ENCODE measurements at regions not wholly inside any gene's neighbourhood (a gene's known extent, or its start where the extent isn't known, plus 50 kb on each side); places are given as distances from the start of the nearest gene placed in this dataset.
A peak's percentile ranks its signal among the peaks of the same experiment; 100 is the strongest.

DNA sequence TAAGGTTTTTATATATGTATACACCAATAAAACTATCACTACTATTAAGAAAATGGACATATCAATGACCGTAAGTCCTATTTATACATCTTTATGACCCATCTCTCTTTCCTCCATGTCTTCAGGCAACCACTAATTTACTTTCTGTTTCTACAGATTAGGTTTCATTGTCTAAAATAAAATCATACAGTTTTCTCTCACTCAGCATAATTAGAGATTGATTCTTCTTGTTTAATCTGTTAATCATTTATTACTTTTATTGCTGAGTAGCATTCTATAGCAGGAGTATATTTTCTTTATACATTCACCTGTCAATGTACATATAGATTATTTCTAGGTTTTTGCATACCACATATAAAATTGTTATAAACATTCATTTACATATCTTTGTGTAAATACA is 388.0 kb downstream of the RFPL4B start:
- DNase-seq, result no peak

DNA sequence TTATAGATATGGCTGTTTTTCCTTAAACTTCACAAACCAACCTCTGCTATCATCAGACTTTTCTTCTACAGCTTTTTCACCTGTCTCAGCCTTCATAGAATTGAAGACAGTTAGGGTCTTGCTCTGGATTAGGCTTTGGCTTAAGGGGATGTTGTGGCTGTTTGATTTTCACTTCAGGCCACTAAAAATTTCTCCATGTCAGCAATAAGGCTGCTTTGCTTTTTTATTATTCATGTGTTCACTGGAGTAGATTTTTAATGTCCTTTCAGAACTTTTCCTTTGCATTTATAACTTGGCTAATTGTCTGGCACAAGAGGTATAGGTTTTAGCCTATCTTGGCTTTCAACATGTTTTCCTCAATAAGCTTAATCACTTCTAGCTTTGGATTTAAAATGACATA is 392.6 kb downstream of the RFPL4B start:
- no peak for DNase-seq

DNA sequence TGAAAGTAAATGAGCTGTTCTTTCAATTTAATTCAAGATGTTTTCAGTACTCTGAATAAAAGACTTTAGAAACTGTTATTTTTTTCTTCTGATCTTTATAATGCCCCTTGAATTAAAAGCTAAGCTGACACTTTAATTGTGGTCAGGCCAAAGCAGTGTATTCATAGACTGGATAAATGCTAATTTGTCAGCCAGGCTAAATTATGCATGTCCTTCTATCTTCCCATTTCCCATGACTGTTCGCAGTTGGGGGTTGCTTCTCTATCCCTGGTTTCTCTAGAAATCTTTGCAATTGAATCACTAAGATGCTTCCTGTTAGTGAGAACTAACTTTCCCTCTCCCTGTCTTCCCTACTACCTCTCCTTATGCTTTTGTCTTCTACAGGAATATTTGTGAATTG is 396.2 kb downstream of the RFPL4B start:
- no peak for DNase-seq

DNA sequence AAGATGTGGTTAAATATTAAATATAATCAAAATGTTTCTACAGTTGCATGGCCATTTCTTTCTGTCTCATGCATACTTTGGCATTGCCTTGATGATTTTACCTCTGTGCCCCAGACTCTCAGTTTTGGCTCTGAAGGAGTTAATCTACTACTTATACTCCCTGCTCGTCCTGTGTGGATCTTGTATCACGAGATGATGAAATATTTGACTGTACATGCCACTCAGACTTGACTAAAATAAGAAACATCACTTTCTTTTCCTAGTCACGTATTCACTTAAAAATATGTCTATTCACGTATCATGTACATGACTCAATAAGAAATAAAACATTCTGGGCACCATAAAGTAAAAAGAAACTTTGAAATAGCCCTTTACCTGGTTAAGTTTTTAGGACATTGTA is 397.7 kb downstream of the RFPL4B start:
- DNase-seq, result no peak

DNA sequence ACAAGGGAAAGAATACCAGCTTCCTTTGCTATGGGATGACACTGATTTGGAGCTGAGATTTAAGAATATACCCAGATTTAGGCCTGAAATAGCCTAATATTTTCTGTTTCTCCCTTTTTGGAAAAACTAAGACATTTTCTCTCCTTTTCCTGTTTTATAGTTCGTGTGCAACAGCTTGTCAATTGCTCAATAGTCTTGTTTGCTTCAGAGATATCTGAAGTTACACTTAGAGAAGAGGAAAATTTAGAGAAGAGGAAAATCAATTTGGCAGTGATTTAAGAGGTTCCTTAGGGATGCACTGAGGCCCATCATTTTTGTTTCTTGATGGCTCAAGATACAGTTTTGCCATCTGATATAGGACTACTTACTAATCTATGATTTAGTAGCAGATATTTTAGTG is 398.6 kb downstream of the RFPL4B start:
- no peak for DNase-seq

DNA sequence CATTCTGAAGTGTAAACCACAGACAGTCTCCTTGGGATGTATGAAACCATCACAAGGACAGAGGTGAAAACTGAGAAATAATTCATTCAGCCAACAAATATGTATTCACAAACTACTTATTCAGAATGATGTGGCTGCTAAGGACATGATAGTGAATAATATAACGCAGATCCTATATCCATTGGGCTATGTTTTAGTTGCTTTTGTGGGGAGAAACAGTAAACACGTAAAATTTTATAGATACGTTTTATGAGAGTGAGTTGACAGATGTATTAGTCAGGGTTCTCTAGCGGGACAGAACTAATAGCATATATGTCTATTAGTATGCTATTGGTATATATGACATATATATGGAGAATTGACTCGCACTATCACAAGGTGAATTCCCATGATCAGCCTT is 402.5 kb downstream of the RFPL4B start:
- DNase-seq, result no peak

DNA sequence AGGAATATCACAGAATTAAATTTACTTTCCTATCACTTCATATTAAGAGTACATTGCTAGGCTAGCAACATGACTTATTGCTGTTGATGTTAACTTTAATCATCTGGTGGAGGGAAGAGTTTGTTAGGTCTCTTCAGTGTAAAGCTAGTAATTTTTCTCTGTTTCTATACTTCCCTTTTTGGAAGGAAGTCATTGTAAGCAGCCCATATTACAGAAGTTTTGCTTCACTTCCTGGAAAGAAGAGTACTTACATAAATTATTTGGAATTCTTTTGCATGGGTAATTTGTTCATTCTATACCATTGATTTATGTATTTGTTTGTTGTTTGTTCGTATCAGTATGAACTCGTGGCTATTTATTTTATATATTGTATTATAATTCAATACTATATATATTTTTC is 405.2 kb downstream of the RFPL4B start:
- no peak for DNase-seq

DNA sequence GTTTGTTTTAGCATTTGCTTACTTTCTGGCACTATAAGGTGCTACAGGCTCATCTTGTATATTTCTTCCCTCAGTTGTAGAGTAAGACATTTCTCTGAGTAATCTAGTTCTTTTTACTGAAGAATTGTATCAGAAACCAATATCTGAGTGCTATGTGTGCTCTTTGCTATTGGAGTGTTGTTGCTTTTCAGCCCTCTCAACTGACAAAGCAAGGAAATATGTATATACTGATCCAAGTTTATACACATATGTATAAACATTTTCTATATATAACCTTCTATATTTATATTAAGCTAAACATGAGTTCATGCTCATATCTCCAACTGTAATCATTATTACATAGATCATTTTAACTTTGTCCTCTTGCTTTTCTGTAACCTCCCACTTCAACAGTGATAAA is 405.7 kb downstream of the RFPL4B start:
- DNase-seq, result no peak

DNA sequence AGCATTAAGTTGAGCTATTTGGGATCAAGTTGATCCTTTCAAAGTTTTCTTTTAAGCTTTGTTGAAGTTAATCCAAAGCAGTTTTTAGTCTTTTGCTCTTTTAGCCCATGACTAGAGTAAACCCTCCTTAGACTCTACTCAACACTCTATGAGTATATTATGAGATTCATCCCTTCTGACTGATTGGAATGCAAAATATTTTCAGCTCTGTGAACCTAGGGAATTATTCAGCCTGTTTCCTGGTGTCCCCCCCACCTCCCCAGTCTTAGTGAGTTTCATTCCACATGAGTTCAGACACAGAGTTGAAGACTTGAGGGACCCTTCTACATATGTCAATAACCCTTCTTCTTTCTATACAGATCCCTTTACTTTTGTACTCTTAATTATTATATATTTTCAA is 413.7 kb downstream of the RFPL4B start:
- DNase-seq, result no peak

DNA sequence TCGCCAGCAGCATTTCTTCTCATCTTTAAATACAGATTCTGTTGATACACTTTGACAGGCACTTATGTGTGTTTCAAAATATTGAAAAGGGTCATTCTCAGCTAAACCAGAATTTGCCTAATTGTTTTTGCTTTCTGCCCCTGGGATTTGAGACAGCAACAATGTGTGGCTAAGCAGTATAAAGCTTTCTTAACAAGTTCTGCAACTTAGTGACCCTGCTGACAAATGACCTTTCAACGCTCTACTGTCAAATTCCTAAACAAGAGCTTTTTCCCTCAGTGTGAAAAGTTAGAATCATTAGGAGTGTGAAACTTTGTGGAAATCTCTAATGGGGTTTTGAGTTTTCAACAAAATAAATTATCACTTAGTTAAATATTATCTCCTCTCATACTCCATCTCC is 414.6 kb downstream of the RFPL4B start:
- DNase-seq, result no peak

DNA sequence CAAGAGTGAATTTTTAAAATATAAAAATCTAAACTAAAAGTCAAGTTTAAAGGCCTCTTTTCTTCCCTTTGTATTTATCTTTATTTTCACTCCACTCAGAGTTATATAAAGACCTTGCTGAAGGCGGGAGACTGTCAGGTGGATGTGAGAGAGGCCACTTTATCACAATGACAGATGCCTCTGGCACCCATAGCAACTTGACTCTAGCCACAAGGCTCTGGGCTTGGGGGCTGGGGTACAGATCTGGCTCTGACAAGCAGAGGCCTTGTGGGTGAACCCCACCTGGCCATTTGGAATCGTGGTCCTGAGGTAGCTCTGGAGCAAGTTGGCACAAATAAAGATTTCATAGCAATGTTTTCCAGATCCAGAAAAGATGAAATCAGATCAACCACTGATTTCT is 417.2 kb downstream of the RFPL4B start:
- no peak for DNase-seq

DNA sequence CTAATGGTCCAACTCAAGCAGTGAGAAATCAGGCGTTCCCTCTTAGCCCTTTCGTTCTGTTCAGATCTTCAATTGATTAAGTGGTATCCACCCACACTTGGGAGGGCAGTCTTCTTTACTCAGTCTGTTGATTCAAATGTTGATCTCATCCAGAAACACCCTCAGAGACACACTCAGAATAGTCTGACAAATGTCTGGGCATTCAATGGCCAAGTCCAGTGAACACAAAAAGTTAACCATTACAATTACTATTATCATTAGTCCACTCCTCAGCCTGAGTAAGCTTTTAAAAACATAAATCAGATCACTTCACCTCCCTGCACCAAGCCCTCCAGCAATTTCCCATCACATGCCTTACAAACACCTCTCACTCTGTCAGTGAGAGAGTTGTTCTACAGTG is 423.2 kb downstream of the RFPL4B start:
- no peak for DNase-seq

DNA sequence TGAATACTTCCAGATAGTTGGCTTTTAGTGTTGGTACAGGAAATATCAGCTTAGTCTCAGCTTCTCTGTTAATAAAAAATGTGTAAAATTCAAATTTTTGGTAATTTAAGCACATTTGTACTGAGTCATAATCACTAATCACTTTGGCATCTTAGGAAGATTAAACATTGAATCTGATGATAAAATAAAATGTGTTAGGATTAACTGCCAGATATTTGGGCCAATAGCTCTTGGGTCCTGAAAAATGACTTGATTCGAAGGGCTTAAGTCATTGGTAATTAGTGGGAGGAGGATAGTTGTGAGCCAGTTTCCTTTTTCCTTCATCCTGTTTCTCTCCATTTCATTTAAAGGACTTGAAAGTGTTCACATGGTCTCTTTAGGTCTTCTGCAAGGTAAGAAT is 426.1 kb downstream of the RFPL4B start:
- DNase-seq, result no peak

DNA sequence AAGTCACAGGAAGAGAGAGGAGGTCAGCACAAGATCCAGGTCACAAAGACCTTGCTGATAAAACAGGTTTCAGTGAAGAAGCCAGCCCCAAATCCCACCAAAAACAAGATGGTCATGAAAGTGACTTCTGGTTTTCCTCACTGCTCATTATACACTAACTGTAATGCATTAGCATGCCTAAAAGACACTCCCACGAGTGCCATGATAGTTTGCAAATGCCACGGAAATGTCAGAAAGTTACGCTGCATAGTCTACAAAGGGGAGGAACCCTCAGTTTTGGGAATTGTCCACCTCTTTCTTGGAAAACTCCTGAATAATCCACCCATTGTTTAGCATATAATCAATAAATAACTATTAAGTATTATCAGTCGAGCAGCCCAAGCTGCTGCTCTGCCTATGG is 427.2 kb downstream of the RFPL4B start:
- no peak for DNase-seq

DNA sequence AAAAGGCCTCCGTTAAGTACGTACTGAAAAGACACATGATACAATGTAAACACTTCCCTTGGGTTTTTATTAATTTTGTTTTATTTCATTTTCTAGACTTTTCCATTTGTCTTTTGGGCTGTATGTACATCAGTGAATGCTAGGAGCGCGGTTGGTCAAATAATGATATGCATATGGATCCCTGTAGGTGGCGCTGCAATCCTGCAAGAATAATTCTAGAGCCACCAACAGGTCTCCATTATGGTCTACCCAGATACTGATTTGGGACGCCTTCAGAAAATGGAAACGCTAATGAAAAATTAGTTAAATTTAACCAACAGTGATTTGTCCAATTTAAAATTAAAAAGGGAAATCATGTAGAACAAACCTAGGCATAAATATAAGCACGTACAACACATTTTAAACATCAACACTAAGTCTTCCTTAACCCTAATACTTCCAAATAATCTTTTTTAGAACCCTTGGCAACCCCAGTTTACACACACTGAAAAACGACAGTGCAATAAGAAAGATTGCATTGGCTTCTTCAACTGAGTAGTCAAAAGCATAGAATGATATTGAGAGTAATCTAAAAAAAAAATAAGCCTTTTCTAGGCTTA is 433.5 kb downstream of the RFPL4B start:
- peak; percentile 85 for DNase-seq

DNA sequence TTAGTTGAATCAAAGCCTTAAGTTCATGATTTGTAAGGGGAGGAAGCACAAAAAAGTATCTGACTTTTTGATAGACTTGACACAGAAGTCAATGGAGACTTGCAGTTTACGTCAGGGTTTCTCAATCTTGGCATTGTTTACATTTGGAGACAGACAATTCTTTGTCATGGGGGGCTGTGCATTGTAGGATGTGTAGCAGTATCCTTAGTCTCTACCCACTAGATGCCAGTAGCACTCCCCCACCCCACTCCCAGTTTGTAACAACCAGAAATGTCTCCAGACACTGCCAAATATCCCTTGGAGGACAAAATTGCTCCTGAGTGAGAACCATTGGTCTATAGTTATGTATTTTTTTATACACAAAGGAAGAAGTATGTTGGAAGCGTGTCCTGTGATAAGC is 434.1 kb downstream of the RFPL4B start:
- no peak for DNase-seq

DNA sequence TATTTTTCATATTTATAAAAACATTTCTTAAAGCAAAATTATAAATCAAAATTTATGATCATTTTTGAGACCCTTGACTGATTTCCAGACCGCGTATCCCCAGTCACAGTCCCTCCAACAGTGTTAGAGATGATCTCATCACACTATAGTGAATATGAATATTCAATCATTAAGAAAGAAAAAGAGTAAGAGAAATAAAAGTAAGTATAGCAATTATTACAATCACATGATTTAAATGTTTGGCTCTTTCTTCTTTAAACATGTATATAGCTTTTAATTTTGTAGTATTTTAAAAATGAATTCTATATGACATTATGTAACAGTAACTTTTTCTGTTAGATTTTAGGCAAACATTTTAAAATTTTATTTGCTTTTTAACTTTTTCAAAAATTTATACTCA is 438.3 kb downstream of the RFPL4B start:
- DNase-seq, result no peak

DNA sequence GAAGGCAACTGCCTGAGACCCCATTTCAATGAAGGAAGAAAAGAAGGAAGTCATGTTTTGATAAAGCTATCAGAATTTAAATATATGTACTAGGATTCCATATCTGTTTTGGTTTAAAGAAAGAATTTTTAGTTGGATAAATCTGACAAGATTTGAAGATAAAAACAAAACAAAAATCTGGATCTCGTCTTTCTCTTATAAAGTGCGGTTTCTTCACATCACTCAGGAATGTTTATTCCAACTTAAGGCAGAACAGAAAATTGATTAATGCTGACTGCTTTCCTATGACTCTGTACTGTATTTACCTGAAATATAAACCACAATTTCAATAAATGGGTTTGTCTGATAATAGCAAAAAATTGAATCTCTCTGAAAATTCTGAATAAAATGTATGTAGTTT is 439.7 kb downstream of the RFPL4B start:
- no peak for DNase-seq

DNA sequence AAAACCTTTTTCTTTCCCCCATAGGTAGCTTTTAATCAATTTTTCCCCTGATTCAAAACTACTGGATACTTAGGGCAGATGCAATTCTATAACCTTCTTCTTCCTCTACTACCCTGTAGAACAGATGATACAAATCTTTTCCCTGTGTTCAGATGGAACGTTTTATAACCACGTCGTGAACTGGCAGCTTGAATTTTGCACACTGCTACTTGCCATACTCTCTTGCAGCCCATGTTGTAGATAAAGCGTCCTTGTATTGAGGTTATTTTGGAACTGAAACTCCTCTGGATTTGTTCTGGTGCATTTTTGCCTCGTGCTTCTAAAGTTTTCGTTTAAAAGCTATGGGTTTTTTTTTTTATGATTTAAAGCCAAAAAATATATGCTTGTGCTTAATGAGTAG is 440.2 kb downstream of the RFPL4B start:
- no peak for DNase-seq

DNA sequence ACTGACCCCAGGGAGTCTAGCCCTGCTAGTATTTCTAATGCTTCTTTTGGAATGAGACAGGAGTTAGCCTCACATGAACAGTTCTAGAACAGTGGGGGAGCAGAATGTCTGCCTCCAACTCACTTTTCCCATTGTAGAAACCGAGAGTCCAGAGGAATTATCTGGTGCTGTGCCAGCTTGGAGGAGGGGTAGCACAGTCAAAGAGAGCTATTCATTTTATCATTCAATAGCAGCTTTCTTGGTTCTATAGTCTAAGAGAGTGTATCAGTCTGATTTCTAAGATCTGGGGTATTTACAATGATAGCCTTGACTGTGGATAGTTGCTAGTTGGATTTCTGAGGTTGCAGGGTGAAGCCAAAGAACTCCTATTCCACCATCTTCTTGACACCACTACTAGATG is 448.2 kb downstream of the RFPL4B start:
- no peak for DNase-seq

DNA sequence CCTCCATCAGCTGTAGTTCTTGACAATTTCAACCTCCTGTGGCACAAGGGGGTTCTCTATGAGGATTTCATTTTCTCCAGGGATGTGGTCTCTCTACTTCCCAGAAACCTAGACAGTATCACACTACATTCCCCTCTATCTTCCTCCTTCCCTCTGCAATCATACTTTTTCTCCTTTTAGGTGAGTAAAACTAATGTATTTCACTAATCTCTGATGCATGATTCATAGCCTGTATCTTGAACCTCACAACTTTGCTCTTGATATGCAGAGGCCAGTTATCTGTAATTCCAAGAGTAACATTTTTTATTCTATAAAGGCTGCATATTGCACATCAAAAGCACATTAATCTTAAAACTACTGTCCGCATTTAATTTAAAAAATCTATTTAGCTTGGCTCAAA is 449.6 kb downstream of the RFPL4B start:
- DNase-seq, result no peak

DNA sequence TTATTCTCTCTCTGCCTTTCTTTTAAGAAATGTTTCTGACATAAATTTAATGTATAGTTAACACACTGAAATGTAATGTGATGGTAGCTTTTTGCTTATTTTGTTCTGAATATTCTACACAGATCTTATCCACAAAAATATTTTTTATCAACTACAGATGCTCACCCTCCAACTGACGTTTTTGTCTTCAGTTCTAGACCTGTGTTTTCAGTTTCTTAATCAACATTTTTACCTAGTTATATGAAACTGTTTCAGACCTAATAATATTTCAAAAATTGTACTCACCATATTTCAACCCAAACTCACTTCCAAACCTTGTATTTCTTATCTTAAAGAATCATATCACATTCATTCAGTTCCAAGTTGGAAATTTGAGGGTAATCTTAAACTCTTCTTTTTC is 452.8 kb downstream of the RFPL4B start:
- DNase-seq, result no peak

DNA sequence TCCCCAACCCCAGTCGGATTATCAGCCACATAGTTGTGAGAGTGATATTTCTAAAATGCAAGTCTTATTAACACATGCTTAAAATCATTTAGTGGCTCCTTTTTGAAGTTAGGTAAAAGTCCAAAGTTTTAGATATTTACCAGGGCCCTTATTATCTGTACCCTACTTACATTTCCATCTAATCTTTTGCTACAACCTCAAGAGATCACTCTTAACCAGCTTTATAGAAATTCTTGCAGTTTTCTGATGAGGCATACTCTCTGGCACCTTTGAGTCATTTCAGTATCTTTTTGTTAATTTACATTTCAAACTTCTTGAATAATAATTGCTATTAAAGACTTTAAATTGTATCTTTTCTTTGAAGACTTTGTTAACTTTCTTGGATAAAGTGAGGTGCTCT is 453.3 kb downstream of the RFPL4B start:
- DNase-seq, result no peak

DNA sequence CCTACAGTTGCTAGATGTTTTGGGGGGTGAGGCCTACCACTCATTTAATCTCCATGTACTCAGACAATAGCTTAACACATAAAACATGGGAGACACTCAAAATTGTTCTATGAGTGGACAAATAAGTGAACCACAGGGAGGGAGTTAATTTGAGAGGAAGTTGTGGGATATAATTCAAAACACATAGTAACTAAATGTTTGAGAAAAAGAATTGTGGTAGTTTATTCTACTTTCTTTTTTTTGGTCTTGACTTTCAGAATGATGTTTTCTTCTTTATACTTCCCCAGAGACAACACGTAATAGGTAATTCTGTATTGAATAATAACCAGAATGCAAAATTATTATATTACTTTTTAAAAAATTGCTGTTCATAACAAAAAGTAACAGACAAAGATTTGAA is 453.8 kb downstream of the RFPL4B start:
- DNase-seq, result no peak

DNA sequence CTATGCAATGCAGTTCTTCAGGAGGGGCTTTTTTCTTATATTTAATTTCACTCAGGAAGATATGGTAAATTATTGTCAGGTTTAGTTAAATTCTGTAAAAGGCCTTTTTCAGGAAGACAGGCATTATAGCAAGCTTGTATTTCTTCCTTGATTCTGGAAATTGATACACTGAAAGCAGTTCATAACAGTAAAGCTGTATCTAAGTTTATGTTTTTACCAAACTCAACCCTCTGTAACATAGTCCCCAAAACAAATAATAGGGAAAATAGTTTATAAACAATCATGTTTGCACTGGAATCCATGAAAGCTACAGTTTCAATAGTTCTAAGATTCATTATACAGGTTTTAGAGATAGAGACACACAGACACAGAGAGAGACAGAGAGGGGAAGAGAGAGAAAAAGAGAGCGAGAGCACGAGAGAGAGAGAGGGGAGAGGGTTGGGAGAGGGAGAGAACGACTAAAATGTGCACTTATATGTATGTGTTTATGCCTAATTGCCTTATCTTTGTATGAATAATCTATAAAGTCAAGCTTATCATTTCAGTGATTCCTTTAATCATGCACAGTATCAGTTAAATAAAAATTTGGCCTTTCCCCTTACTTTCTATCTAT is 454.4 kb downstream of the RFPL4B start:
- no peak for DNase-seq
